Tibial nerve (tissue), 4 donors: ENCODE measurements at regions not wholly inside any gene's neighbourhood (a gene's known extent, or its start where the extent isn't known, plus 50 kb on each side); places are given as distances from the start of the nearest gene placed in this dataset.

Experiments used
- EP300 ChIP-seq, 2 donors: sonication (generic); formaldehyde crosslinking; IDR thresholded peaks; one replicate each; pipeline ENCODE4 v1.6.1; 2017; ENCODE audit warnings: antibody characterized with exemption in 2 of 2, mild to moderate bottlenecking in 1 of 2
- POLR2A ChIP-seq, 2 donors: fragments of 450-650 bp; IDR thresholded peaks; one replicate each; pipeline ENCODE4 v1.6.1; 2017; ENCODE audit warnings: antibody characterized with exemption in 2 of 2, mild to moderate bottlenecking in 2 of 2, moderate library complexity in 2 of 2
- TF ChIP-seq, protein P1 (sequence below), 5 experiments: fragments of 200-600 bp in 3 of 5; fragments of 450-650 bp in 2 of 5; sonication (generic) in 3 of 5; IDR thresholded peaks; one replicate each; pipeline ENCODE4 v1.5.1; 2016 to 2019; ENCODE audit warnings: antibody characterized with exemption in 5 of 5, mild to moderate bottlenecking in 3 of 5, moderate library complexity in 2 of 5

DNA sequence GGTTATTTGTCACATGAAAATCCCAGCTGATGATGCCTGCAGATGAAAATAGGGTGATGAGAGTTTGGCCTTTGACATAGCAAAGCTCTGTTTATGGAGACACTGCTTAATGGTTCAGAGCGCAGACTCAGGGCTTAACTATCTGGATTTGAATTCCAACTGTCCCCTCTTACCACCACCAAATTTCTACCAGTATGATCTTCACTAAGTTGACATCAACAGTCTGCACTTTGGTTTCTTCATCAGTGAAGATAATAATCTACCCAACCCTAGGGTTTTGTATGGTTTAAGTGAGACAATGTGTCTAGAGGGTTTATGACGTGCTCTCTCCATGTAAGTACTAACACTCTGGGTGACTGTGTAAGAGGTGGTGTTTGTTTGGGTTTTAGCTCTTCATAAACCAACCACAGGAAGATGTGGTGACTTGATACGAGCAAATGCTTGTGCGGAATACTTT is 151.4 kb upstream of the TNFAIP3 start:
- TF ChIP-seq, protein P1, sequence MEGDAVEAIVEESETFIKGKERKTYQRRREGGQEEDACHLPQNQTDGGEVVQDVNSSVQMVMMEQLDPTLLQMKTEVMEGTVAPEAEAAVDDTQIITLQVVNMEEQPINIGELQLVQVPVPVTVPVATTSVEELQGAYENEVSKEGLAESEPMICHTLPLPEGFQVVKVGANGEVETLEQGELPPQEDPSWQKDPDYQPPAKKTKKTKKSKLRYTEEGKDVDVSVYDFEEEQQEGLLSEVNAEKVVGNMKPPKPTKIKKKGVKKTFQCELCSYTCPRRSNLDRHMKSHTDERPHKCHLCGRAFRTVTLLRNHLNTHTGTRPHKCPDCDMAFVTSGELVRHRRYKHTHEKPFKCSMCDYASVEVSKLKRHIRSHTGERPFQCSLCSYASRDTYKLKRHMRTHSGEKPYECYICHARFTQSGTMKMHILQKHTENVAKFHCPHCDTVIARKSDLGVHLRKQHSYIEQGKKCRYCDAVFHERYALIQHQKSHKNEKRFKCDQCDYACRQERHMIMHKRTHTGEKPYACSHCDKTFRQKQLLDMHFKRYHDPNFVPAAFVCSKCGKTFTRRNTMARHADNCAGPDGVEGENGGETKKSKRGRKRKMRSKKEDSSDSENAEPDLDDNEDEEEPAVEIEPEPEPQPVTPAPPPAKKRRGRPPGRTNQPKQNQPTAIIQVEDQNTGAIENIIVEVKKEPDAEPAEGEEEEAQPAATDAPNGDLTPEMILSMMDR (IDR thresholded peaks at IDR 0.05): no peak
- TF ChIP-seq POLR2A (IDR thresholded peaks at IDR 0.05): no peak
- no peak for TF ChIP-seq EP300 (IDR thresholded peaks at IDR 0.05)
